GM21447 (cell line): ENCODE measurements at regions not wholly inside any gene's neighbourhood (a gene's known extent, or its start where the extent isn't known, plus 50 kb on each side); places are given as distances from the start of the nearest gene placed in this dataset.

ENCODE experiments used
- ATAC-seq: cut with Tn5 transposase; IDR thresholded peaks from one replicate; pipeline ENCODE4 v1.9.1; 2021; ENCODE audit not compliant: unreplicated experiment

GRCh38 chr14:51507511-51507905, 144.2 kb upstream of the FRMD6 start:
- ATAC-seq, result no peak

- no peak for ATAC-seq
Observed at GRCh38 chr14:51507906-51508511, 143.7 kb upstream of the FRMD6 start.

DNA sequence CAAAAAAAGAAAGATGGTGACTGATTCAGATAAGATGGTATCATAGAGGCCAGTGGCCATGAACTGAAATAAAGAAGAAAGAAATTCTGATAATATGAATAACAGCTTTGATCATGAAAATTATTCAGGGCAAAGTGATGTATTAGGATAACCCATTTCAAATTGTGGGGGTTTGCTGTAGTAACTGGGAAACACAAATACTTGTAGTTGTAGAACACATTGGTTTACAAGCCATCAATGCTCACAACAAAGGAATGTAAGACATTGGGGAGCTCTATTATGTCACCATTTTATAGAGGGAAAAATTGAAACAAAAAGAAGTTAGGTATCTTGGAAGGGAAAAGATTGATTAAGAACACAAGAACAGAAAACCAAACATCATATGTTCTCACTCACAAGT, 140.4 kb upstream of the FRMD6 start:
- no peak for ATAC-seq

DNA sequence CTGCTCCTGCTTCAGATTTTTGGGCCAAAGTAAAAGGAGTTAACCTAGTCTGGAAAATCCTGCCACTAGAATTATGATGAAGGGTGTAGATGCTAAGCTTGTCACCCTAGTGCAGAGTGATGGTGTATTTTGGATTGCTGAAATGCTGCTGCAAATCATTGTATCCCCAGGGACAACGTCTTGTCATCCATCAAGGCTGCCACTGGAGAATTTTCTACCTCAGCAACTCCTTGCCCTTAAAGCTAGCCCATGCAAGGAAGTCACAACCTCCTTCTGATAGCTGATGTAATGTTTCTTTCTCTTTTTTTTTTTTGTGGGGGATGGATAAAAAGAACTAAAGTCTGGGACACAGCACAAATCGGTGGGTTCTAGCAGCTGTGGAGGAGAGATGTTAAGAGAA, 139.4 kb upstream of the FRMD6 start:
- no peak for ATAC-seq

- ATAC-seq, result no peak
Observed at GRCh38 chr14:51513281-51513680, 138.4 kb upstream of the FRMD6 start.

DNA sequence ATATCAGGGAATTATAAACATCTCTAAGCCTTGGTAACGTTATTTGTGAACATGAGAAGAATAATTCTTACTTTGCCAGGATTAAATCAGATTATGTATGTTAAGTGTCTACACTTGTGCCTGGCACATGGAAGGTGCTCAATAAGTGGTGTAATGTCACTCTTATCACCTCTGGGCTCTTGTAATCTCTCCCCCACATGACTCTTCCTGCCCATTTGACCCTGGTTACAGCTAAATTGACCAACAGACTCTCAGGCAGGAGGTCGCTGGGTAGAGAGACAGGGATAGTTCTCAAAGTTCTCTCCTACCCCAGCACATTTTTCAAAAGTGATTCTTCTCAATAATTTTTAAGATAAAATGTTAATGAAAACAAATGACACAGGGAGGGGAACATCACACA, 137.8 kb upstream of the FRMD6 start:
- ATAC-seq, result no peak

- ATAC-seq, result no peak
Observed at GRCh38 chr14:51515611-51516010, 136.1 kb upstream of the FRMD6 start.

DNA sequence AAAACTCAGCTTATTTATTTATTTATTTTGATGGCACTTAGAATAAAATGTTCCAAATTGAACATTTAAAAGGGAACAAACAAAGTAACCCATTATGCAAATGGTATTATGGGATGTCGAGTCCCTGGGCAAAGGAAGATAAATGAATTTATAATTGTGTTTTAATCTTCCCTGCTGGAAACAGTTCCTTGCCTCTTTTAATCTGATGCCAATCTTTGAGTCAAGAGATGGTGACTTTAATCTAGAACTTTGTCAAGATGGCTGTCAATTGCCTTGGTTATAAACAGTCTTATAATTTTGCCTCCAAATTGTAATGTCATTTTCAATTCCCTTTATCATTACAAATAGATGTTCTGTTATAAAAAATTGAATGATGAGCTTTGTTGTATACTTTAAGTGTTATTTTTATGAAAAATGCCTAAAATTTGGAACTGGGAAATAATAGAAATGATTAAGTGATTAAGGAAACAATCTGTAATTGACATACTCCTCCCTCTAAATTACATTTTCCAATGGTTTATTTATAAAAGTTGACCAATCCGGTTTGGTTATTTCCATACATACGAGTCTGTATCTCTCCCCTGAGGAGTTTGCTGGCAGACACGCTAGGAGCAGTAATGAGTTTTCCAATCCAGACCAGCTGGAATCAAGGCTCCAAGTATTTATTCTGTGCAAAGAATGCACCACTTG, 134.9 kb upstream of the FRMD6 start:
- no peak for ATAC-seq

DNA sequence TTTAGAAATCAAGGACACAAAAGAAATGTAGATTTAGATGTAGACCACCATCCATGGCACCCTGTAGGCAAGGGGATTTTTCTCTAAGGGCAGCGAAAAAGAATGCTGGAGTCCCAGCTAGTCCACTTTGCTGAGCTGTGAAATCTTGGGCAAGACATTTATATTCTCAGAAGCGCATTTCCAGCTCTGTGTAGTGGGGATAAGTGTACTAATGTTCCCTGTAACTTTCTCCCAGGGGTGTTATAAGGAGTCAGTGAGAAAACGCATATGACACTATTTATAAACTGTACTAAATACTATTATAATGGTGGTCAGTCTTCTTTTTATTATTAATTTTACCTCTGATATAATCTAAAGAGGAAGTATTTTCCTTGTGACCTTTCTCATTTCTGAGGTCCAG, 133.4 kb upstream of the FRMD6 start:
- ATAC-seq, result no peak

DNA sequence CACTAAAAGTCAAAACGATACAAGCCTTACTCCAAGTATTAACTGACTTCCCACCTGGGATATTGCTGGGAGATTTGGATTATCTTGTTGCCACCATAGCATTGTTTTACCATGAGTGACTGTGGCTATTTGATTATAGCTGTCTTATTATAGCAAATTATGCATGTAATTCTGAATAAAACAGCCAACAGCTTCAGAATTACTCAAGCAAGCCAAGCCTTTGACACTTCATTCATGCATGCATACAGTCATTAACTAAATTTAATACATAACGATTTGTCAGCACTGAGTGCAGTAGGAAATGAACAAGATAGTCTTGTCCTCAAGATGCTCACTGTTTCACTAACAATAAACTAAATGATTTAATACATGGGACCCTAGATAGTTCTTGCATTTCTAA, 133.0 kb upstream of the FRMD6 start:
- ATAC-seq, result no peak

DNA sequence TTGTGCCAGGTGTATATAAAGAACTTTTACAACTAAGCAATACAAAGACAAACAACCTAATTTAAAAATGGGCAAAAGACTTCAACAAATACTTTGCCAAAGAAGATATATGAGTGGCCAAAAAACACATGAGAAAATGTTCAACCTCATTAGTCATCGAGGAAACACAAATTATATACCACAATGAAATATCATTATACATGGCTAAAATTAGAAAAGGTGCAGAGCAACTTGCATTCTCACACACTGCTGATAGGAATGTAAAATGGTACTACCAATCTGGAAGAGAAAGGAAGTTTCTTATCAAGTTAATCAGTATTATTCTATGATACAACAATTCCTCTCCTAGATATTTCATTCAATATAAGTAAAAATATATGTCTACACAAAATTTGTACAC, 131.6 kb upstream of the FRMD6 start:
- ATAC-seq, result no peak

GRCh38 chr14:51521764-51522163, 129.9 kb upstream of the FRMD6 start:
- no peak for ATAC-seq

DNA sequence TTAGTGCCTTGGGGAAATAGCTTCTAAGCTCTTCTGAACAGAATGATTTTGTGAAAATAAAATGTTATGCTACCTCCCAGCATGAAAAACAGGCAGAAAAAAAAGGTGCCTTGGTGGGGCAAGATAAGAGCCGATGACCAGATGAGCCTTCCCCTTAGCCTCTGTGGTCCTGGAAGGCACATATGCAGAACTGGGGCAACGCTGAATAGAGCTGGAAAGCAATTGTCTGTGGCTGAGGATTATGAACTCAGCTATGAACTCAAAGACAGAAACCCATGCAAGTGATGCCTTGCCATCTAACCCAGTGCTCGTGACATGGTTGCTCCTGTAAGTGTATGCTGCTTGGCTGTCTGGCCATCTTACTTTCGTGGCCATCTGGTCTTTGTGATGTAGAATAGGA, 128.5 kb upstream of the FRMD6 start:
- no peak for ATAC-seq

DNA sequence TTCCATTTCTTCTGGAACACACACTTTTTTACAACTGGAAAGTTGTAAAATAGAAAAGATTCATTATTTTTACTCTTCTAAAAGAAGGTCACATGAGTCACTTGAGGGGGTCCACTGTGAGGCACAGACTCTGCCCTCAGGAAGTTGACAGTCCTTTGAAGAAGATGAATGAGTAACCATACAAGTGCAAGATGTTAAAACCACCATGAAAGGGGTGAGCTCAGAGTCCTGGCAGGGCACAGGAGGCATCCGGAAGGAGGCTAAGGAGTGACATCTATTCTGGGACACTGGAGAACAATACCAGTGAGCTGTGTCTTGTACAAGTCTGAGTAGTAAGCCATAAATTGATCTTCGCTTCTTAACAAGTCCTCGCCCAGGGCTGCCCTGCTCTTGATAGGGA, 126.0 kb upstream of the FRMD6 start:
- no peak for ATAC-seq

DNA sequence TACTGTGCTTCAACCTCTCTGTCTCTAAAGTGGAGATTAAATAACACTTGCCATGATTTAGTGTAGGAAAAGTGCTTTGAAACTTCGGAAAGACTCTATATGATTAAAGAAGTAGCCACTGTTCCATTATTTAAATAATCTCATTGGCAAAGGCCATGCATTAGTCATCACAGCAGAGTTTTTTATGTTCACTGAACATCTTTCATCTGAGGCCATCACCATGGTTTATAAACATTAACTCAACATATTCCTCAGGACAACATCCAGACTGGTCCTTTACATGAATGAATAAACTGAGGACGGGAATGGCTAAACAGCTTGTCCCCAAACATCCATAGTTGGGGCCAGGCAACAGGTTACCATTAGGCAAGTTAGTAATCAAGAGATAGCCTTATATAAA, 124.6 kb upstream of the FRMD6 start:
- no peak for ATAC-seq

- ATAC-seq, result no peak
Observed at GRCh38 chr14:51529736-51530135, 122.0 kb upstream of the FRMD6 start.

GRCh38 chr14:51533160-51533559, 118.5 kb upstream of the FRMD6 start:
- no peak for ATAC-seq

DNA sequence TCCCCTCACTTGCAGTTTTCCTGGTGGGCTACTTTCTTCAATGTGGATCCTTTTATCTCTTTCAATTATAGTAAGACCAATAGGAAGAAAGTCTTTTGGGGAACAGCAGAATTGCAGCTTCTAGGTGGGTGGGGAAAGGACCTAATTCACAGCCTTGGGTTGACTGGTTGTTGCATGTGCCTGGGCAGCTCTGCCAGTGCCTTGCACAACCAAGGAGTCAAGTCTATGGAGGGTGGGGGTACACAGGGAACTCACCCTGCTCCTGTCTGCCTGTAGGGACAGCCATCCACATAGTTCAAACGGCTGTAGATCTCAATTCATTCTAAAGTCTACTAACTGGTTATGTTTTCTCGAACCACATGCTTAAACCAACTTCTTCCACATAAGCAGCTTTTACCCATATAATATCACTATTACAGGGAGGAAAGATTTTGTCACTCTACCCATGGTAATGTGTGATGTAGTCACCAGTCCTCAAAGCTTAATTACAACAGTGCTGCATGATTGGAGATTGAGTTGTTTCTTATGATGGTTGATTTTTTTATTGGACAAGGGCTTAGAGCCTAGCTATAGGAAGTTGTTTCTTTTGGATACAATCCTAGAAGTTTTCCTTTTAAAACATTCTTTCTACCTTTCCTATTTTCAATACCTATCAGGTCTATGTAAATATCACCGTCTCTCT, 117.7 kb upstream of the FRMD6 start:
- ATAC-seq, result no peak

DNA sequence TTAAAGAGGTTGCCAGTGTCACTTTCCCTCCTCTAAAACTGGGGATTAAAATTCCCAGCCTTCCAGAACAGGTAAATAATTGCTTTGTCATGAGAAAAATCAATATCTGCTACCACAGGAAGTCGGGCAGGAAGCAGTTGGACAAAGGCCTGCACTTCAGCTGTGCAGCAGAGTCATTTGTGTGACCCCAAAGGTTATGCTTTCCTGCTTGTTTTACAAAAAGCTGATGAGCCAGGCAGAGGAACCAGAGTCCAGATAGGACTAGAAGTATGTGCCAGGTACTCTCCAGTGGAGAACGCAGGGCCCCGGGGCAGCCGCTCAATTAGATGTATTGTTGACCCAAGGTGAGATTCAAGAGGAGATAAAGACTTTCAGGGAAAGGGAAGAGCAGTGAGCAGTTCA, 117.1 kb upstream of the FRMD6 start:
- no peak for ATAC-seq

- no peak for ATAC-seq
Observed at GRCh38 chr14:51535443-51536044, 116.2 kb upstream of the FRMD6 start.

GRCh38 chr14:51538973-51539372, 112.7 kb upstream of the FRMD6 start:
- no peak for ATAC-seq

GRCh38 chr14:51539571-51540037, 112.1 kb upstream of the FRMD6 start:
- no peak for ATAC-seq
